ENCODE measurements at regions not wholly inside any gene's neighbourhood (a gene's known extent, or its start where the extent isn't known, plus 50 kb on each side); places are given as distances from the start of the nearest gene placed in this dataset.

DNA sequence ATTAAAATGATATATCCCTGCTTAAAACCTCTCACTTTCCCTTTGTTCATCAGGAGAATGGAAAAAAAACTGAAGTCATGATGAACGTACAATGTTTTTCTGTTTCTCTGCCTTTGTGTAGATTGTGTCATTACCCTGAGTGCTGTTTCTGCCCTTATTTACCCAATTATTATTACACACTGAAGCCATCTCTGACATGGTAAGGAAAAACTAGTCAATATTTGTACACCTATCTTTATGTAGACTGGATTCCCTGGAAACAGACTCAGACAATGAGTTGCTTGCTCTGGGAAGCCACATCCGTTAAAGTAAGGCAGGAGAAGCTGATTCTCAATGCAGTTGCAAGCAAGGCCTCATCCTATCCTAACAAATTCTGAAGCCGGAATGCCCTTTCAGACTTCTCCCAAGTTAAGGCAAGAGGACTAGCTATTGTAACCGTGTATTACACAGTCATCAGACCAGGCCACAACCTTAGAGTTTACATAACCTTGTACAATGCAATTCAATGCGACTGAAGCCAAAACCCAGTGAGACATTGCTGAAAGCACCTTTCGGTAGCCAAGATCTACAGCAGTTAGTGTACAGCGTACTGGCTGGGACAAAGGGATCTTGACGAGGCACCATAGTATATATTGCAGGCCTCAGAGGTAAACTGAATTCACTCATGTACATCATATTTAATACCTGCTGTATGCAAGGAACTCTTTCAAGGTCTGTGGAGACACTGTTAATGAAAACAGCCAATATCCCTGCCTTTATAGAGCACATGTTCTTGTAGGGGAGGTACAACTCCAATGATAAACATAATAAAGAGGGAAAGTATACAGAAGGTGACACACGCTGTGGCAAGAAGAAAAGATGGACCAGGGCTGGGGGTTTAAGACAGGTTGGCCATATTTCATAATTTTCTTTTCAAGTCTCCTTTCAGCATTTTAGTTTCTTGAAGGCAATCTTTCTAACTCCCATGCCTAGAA is 1040.8 kb upstream of the SEMA6D start (continued):
- TF ChIP-seq, protein P1, sequence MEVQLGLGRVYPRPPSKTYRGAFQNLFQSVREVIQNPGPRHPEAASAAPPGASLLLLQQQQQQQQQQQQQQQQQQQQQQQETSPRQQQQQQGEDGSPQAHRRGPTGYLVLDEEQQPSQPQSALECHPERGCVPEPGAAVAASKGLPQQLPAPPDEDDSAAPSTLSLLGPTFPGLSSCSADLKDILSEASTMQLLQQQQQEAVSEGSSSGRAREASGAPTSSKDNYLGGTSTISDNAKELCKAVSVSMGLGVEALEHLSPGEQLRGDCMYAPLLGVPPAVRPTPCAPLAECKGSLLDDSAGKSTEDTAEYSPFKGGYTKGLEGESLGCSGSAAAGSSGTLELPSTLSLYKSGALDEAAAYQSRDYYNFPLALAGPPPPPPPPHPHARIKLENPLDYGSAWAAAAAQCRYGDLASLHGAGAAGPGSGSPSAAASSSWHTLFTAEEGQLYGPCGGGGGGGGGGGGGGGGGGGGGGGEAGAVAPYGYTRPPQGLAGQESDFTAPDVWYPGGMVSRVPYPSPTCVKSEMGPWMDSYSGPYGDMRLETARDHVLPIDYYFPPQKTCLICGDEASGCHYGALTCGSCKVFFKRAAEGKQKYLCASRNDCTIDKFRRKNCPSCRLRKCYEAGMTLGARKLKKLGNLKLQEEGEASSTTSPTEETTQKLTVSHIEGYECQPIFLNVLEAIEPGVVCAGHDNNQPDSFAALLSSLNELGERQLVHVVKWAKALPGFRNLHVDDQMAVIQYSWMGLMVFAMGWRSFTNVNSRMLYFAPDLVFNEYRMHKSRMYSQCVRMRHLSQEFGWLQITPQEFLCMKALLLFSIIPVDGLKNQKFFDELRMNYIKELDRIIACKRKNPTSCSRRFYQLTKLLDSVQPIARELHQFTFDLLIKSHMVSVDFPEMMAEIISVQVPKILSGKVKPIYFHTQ (CRISPR knock-in tag; IDR thresholded peaks at IDR 0.05), result no peak
- no peak for TF ChIP-seq FOXK1 (CRISPR knock-in tag; IDR thresholded peaks at IDR 0.05)
- TF ChIP-seq, protein P2, sequence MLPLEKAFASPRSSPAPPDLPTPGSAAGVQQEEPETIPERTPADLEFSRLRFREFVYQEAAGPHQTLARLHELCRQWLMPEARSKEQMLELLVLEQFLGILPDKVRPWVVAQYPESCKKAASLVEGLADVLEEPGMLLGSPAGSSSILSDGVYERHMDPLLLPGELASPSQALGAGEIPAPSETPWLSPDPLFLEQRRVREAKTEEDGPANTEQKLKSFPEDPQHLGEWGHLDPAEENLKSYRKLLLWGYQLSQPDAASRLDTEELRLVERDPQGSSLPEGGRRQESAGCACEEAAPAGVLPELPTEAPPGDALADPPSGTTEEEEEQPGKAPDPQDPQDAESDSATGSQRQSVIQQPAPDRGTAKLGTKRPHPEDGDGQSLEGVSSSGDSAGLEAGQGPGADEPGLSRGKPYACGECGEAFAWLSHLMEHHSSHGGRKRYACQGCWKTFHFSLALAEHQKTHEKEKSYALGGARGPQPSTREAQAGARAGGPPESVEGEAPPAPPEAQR (CRISPR knock-in tag; IDR thresholded peaks at IDR 0.05), result no peak
- no peak for TF ChIP-seq ZNF263 (CRISPR knock-in tag; IDR thresholded peaks at IDR 0.05; ENCODE audit: low read depth)
- no peak for TF ChIP-seq FOXP4 (CRISPR knock-in tag; IDR thresholded peaks at IDR 0.05)

- TF ChIP-seq, protein P3, sequence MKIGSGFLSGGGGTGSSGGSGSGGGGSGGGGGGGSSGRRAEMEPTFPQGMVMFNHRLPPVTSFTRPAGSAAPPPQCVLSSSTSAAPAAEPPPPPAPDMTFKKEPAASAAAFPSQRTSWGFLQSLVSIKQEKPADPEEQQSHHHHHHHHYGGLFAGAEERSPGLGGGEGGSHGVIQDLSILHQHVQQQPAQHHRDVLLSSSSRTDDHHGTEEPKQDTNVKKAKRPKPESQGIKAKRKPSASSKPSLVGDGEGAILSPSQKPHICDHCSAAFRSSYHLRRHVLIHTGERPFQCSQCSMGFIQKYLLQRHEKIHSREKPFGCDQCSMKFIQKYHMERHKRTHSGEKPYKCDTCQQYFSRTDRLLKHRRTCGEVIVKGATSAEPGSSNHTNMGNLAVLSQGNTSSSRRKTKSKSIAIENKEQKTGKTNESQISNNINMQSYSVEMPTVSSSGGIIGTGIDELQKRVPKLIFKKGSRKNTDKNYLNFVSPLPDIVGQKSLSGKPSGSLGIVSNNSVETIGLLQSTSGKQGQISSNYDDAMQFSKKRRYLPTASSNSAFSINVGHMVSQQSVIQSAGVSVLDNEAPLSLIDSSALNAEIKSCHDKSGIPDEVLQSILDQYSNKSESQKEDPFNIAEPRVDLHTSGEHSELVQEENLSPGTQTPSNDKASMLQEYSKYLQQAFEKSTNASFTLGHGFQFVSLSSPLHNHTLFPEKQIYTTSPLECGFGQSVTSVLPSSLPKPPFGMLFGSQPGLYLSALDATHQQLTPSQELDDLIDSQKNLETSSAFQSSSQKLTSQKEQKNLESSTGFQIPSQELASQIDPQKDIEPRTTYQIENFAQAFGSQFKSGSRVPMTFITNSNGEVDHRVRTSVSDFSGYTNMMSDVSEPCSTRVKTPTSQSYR (CRISPR knock-in tag; IDR thresholded peaks at IDR 0.05), result no peak
- TF ChIP-seq NFYB (CRISPR knock-in tag; conservative IDR thresholded peaks at IDR 0.05; ENCODE audit: low read depth), result no peak
- TF ChIP-seq TP53 (CRISPR knock-in tag; IDR thresholded peaks at IDR 0.05), result no peak
- TF ChIP-seq NR1H2 (CRISPR knock-in tag; IDR thresholded peaks at IDR 0.05), result no peak
- TF ChIP-seq ETV6 (CRISPR knock-in tag; IDR thresholded peaks at IDR 0.05), result no peak
- no peak for TF ChIP-seq ZBTB21 (CRISPR knock-in tag; IDR thresholded peaks at IDR 0.05; ENCODE audit: borderline replicate concordance)
- no peak for TF ChIP-seq FOXK1 (CRISPR knock-in tag; IDR thresholded peaks at IDR 0.05)
- TF ChIP-seq NFATC4 (CRISPR knock-in tag; IDR thresholded peaks at IDR 0.05), result no peak
- no peak for TF ChIP-seq FOXP4 (CRISPR knock-in tag; IDR thresholded peaks at IDR 0.05)
- ATAC-seq (no peak), DNase-seq (ENCODE audit: low spot score) (no peak)
- Mint-ChIP-seq H3K4me1 (peaks cover 38% of the 10 kb centered on the region), H3K36me3 (no peaks in the 10 kb centered on the region), H3K27me3 (ENCODE audit: low read depth) (no peaks in the 10 kb centered on the region), H3K9me3 (peaks cover 3% of the 10 kb centered on the region; the same call in 1 of the 2 replicates), H3K27ac (no peak overlapping the region), H3K4me3 (no peak overlapping the region)
- ChIA-PET POLR2A (no interaction called here), CTCF (no interaction called here)
Measured at GRCh38 chr15:46677491-46677890, 1039.8 kb upstream of the SEMA6D start.

Data from WTC11 (cell line).